ENCODE measurements at regions not wholly inside any gene's neighbourhood (a gene's known extent, or its start where the extent isn't known, plus 50 kb on each side); places are given as distances from the start of the nearest gene placed in this dataset.

DNA sequence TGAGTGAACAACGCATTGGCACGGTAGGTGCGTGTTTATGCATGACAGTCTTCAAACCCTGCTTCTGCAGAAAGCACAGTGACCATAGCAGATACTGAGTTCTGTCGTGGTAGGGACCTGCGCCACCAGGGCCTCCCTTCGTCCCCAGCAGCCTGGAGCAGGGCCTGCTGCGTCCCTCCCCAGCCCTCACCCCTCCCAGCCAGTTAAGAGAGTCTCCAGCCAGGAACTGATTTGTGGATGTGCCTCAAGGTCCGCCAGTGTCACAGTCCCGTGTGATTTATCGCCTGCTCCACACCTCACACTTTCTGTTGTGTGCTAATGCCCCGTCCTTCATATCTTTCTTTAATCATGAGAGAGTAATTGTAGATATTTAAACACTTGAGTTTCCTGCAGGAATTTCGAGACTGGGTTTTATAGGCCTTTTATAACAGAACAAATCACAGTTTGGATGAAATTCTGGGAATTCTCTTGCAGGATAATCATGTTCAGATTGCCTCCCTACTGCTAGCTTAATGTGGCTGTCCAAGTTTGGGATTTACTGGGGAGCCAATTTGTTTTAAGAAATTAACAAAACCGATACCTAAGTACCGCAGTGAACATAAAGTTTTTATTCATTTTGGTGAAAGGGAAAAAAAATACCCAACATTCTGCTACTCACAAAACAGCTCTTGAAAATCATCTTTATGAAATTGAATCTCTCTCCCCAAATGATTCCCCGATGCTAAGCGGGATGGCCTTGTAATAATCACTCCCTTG is 438.6 kb downstream of the TSHZ3 start:
- ATAC-seq (no peak), DNase-seq (ENCODE audit: low read depth, low spot score) (no peak)
- CTCF ChIA-PET: no interaction called here
- no peaks in the 10 kb centered on the region for H3K9me3 ChIP-seq (ENCODE audit: control insufficient read depth, insufficient read depth, low read depth, low read length)
- H3K4me3 ChIP-seq (ENCODE audit: low read depth in 2 of 2, low read length in 2 of 2): no peak overlapping the region
- BruUV-seq (replicated peaks): no TSS peak
- H3K27ac ChIP-seq (ENCODE audit: low read length): no peak overlapping the region
- TF ChIP-seq SIN3A (IDR thresholded peaks at IDR 0.05; ENCODE audit: borderline replicate concordance, insufficient read depth, low read depth, low read length) (no peak), TCF7L2 (IDR thresholded peaks at IDR 0.05; ENCODE audit: low read depth, low read length) (no peak), CTCF (IDR thresholded peaks at IDR 0.05) (no peak), POLR2AphosphoS5 (IDR thresholded peaks at IDR 0.05; ENCODE audit: low read depth, low read length) (no peak), REST (IDR thresholded peaks at IDR 0.05; ENCODE audit: insufficient read depth in 1 of 2, low read depth in 2 of 2, low read length in 1 of 2) (no peak)
- intact Hi-C loops (cut with micrococcal nuclease; ENCODE audit: unreplicated experiment) (no loop called here), in situ Hi-C loops (cut with HindIII; ENCODE audit: low pct_unique_long_range_greater_than_20kb, low sequenced_read_pairs) (no loop called here)
- H3K36me3 ChIP-seq (ENCODE audit: control insufficient read depth, insufficient read depth, low read length): no peaks in the 10 kb centered on the region
- POLR2A ChIA-PET: no interaction called here
- no peaks in the 10 kb centered on the region for H3K4me1 ChIP-seq (ENCODE audit: control insufficient read depth, insufficient read depth, low read length)
- H3K27me3 ChIP-seq (ENCODE audit: control insufficient read depth, insufficient read depth, low read length): no peaks in the 10 kb centered on the region

GRCh38 chr19:30909216-30909615 is 440.0 kb downstream of the TSHZ3 start:
- intact Hi-C loops (cut with micrococcal nuclease; ENCODE audit: unreplicated experiment) (no loop called here), in situ Hi-C loops (cut with HindIII; ENCODE audit: low pct_unique_long_range_greater_than_20kb, low sequenced_read_pairs) (no loop called here)
- Histone ChIP-seq H3K36me3 (ENCODE audit: control insufficient read depth, insufficient read depth, low read length) (no peaks in the 10 kb centered on the region), H3K9me3 (ENCODE audit: control insufficient read depth, insufficient read depth, low read depth, low read length) (no peaks in the 10 kb centered on the region), H3K4me3 (ENCODE audit: low read depth in 2 of 2, low read length in 2 of 2) (no peak overlapping the region), H3K27me3 (ENCODE audit: control insufficient read depth, insufficient read depth, low read length) (no peaks in the 10 kb centered on the region), H3K27ac (ENCODE audit: low read length) (no peak overlapping the region), H3K4me1 (ENCODE audit: control insufficient read depth, insufficient read depth, low read length) (no peaks in the 10 kb centered on the region)
- BruUV-seq (replicated peaks): no TSS peak
- CTCF ChIA-PET: no interaction called here
- POLR2A ChIA-PET: no interaction called here
- no peak for ATAC-seq
- TF ChIP-seq POLR2AphosphoS5 (IDR thresholded peaks at IDR 0.05; ENCODE audit: low read depth, low read length) (no peak), CTCF (IDR thresholded peaks at IDR 0.05) (no peak), TCF7L2 (IDR thresholded peaks at IDR 0.05; ENCODE audit: low read depth, low read length) (no peak), SIN3A (IDR thresholded peaks at IDR 0.05; ENCODE audit: borderline replicate concordance, insufficient read depth, low read depth, low read length) (no peak), REST (IDR thresholded peaks at IDR 0.05; ENCODE audit: insufficient read depth in 1 of 2, low read depth in 2 of 2, low read length in 1 of 2) (no peak)
- no peak for DNase-seq (ENCODE audit: low read depth, low spot score)

All from Panc1 (cell line).